ENCODE measurements at regions not wholly inside any gene's neighbourhood (a gene's known extent, or its start where the extent isn't known, plus 50 kb on each side); places are given as distances from the start of the nearest gene placed in this dataset.

DNA sequence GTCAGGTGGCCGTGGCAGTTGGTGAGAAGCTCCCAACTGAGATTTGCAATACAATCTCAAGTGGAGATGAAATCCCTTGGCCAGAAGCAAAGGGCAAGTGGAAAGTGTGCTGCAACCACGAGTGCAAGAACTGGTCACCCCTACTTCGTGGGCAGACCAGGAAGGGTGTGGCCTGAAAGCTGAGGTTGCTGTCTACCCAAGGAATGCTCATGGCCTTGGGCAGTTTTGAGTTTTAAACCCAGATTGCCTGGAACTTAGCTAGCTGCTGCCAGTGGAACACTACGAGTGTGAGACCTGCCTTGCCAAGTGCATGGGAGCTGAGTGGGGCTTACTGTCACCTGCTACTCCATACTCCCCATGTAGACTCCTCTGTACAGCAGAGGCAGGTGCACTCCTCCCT, 113.3 kb upstream of the FAT3 start:
- Histone ChIP-seq H3K27ac (replicated peaks in 1 of 4) (no peak overlapping the region), H3K36me3 (no peaks in the 10 kb centered on the region), H3K4me3 (no peak overlapping the region), H3K4me1 (no peaks in the 10 kb centered on the region), H3K9me3 (peaks cover 0 to 17% (median 8%) of the 10 kb centered on the region in 4 donors), H3K27me3 (no peaks in the 10 kb centered on the region)
- no peak for TF ChIP-seq EP300 (IDR thresholded peaks at IDR 0.05)
- TF ChIP-seq POLR2AphosphoS5 (IDR thresholded peaks at IDR 0.05) = no peak
- TF ChIP-seq, protein P1, sequence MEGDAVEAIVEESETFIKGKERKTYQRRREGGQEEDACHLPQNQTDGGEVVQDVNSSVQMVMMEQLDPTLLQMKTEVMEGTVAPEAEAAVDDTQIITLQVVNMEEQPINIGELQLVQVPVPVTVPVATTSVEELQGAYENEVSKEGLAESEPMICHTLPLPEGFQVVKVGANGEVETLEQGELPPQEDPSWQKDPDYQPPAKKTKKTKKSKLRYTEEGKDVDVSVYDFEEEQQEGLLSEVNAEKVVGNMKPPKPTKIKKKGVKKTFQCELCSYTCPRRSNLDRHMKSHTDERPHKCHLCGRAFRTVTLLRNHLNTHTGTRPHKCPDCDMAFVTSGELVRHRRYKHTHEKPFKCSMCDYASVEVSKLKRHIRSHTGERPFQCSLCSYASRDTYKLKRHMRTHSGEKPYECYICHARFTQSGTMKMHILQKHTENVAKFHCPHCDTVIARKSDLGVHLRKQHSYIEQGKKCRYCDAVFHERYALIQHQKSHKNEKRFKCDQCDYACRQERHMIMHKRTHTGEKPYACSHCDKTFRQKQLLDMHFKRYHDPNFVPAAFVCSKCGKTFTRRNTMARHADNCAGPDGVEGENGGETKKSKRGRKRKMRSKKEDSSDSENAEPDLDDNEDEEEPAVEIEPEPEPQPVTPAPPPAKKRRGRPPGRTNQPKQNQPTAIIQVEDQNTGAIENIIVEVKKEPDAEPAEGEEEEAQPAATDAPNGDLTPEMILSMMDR (IDR thresholded peaks at IDR 0.05) = no peak
- no peak for TF ChIP-seq POLR2A (IDR thresholded peaks at IDR 0.05; ENCODE audit: low read depth)
- 87% methylated on average over 4 of the region's 4 CpGs for WGBS
- intact Hi-C loops (cut with DNase I) = no loop called here
- no peak for DNase-seq (ENCODE audit: extremely low spot score)

DNA sequence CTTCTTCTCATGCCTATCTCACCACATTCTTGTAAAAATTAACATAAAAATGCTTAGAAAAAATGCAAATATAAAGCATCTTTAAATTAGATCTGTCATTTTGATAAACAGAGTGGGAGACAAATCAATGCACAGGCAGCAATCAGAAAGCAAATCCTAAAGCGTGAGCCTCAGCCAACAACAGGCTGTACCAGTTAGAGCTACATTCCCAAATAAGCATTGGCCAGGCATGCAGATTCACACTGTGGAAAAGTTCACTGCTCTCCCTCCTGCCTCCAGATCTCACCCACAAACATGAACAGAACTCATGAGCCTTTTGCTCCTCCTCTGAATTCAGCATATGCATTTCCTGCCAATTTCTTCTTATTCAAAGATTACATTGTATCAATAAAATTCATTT, 115.2 kb upstream of the FAT3 start:
- intact Hi-C loops (cut with DNase I) = no loop called here
- Histone ChIP-seq H3K4me3 (no peak overlapping the region), H3K27ac (replicated peaks in 1 of 4) (no peak overlapping the region), H3K9me3 (peaks cover 0 to 16% (median 6%) of the 10 kb centered on the region in 4 donors), H3K4me1 (no peaks in the 10 kb centered on the region), H3K36me3 (no peaks in the 10 kb centered on the region), H3K27me3 (no peaks in the 10 kb centered on the region)
- TF ChIP-seq, protein P1 (IDR thresholded peaks at IDR 0.05) = no peak
- TF ChIP-seq POLR2A (IDR thresholded peaks at IDR 0.05; ENCODE audit: low read depth) (no peak), POLR2AphosphoS5 (IDR thresholded peaks at IDR 0.05) (no peak), EP300 (IDR thresholded peaks at IDR 0.05) (no peak)
- 60% methylated on average over 1 of the region's 1 CpG for WGBS
- no peak for DNase-seq (ENCODE audit: extremely low spot score)

DNA sequence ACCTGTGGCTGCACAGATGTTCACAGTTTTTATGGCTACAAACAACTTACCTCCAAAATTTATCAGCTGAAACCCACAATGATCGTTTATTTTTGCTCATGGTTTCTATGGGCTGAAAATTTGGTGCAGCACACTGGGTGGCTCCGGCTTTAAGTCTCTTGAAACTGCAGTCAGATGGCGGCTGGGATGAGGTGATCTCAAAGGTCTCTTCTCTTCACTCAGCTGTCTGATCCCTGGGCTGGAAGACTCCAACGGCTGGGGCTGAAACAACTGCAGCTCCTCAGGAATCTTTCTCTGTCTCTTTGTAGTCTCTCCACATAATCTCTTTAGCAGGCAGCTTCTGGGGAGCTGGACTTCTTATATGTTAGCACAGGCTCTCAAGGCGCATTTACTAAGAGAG, 117.3 kb upstream of the FAT3 start:
- no peak overlapping the region for H3K4me3 ChIP-seq
- intact Hi-C loops (cut with DNase I) = no loop called here
- no peak overlapping the region for H3K27ac ChIP-seq (replicated peaks in 1 of 4)
- TF ChIP-seq, protein P1 (IDR thresholded peaks at IDR 0.05) = no peak
- no peak for TF ChIP-seq EP300 (IDR thresholded peaks at IDR 0.05)
- no peak for TF ChIP-seq POLR2A (IDR thresholded peaks at IDR 0.05; ENCODE audit: low read depth)
- TF ChIP-seq POLR2AphosphoS5 (IDR thresholded peaks at IDR 0.05) = no peak
- no peaks in the 10 kb centered on the region for H3K36me3 ChIP-seq
- H3K27me3 ChIP-seq = no peaks in the 10 kb centered on the region
- no peak for DNase-seq (ENCODE audit: extremely low spot score)
- WGBS = 75% methylated on average over 5 of the region's 5 CpGs
- H3K9me3 ChIP-seq = no peaks in the 10 kb centered on the region
- no peaks in the 10 kb centered on the region for H3K4me1 ChIP-seq

DNA sequence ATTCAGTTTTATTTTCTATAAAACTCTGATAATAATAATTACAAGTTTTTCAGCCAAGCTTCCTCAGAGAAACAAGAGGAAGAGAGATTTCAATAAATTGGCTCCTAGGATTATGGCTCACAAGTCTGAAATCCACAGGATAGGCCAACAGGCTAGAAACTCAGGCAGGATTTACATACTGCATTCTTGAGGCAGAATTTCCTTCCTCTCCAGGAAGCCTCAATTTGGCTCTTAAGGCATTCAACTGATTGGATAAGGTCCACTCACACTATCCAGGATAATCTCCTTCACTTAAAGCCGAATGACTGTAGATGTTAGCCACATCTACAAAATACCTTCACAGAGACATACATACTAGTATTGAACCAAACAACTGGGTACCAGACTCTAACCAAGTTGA, 120.3 kb upstream of the FAT3 start:
- H3K9me3 ChIP-seq = no peaks in the 10 kb centered on the region
- H3K4me1 ChIP-seq = peaks cover 0 to 9% (median 2%) of the 10 kb centered on the region in 4 donors
- intact Hi-C loops (cut with DNase I) = no loop called here
- H3K36me3 ChIP-seq = no peaks in the 10 kb centered on the region
- no peak for DNase-seq (ENCODE audit: extremely low spot score)
- H3K4me3 ChIP-seq = no peak overlapping the region
- TF ChIP-seq EP300 (IDR thresholded peaks at IDR 0.05) (no peak), POLR2A (IDR thresholded peaks at IDR 0.05; ENCODE audit: low read depth) (no peak), POLR2AphosphoS5 (IDR thresholded peaks at IDR 0.05) (no peak)
- TF ChIP-seq, protein P1 (IDR thresholded peaks at IDR 0.05) = no peak
- no peak overlapping the region for H3K27ac ChIP-seq (replicated peaks in 1 of 4)
- no peaks in the 10 kb centered on the region for H3K27me3 ChIP-seq
- 90% methylated on average over 1 of the region's 1 CpG for WGBS

DNA sequence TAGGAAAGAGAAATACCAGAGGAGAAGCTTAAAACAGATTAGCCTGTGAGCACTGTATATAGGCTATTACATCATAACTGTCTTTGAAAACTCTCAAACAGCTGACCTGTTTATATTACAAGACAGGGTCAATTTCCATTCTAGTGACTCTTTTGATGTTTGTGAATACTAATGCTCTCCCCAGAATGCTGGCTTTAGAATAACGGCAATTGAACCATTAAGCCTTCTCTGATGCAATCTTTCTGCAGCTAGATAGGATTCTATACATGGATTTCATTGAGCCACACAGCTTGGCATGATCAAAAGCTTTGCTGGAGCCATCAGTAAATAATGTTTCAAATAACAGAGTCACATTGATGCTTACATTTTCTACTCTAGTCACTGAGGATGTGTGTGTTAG, 122.7 kb upstream of the FAT3 start:
- H3K9me3 ChIP-seq = no peaks in the 10 kb centered on the region
- intact Hi-C loops (cut with DNase I) = no loop called here
- H3K36me3 ChIP-seq = no peaks in the 10 kb centered on the region
- DNase-seq (ENCODE audit: extremely low spot score) = no peak
- no peaks in the 10 kb centered on the region for H3K27me3 ChIP-seq
- TF ChIP-seq EP300 (IDR thresholded peaks at IDR 0.05) (no peak), POLR2AphosphoS5 (IDR thresholded peaks at IDR 0.05) (no peak), POLR2A (IDR thresholded peaks at IDR 0.05; ENCODE audit: low read depth) (no peak)
- TF ChIP-seq, protein P1 (IDR thresholded peaks at IDR 0.05) = no peak
- H3K27ac ChIP-seq (replicated peaks in 1 of 4) = no peak overlapping the region
- peaks cover 0 to 9% (median 2%) of the 10 kb centered on the region in 4 donors for H3K4me1 ChIP-seq
- 41% methylated on average over 1 of the region's 1 CpG for WGBS
- no peak overlapping the region for H3K4me3 ChIP-seq
